NCI-H128 (cell line): ENCODE measurements at regions not wholly inside any gene's neighbourhood (a gene's known extent, or its start where the extent isn't known, plus 50 kb on each side); places are given as distances from the start of the nearest gene placed in this dataset.
"Not testable (repeated sequence)": the region's sequence is repeated elsewhere in the genome, so short reads cannot be mapped to it uniquely, and the experiment has no call there.

Source experiments
- DNase-seq: peaks from one replicate; lab custom pipeline; 2025; ENCODE audit not compliant: unreplicated experiment; lab: John Stamatoyannopoulos, UW

DNA sequence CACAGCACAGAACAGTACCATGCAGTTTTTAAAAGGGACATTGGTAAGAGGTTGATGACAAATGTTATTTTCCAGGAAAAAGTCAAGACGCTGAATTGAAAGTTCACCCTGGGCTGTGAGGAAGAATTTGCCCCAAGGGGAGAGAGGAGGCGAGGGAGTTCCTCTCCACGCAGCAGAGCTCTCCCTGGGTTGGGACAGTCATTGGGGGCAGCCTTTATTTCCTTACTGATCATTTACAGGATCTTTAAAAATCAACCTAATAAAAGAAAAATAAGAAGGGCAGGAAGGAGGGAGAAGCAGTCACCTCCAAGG, 49.9 kb upstream of the WNT7B start:
- DNase-seq = no peak

DNA sequence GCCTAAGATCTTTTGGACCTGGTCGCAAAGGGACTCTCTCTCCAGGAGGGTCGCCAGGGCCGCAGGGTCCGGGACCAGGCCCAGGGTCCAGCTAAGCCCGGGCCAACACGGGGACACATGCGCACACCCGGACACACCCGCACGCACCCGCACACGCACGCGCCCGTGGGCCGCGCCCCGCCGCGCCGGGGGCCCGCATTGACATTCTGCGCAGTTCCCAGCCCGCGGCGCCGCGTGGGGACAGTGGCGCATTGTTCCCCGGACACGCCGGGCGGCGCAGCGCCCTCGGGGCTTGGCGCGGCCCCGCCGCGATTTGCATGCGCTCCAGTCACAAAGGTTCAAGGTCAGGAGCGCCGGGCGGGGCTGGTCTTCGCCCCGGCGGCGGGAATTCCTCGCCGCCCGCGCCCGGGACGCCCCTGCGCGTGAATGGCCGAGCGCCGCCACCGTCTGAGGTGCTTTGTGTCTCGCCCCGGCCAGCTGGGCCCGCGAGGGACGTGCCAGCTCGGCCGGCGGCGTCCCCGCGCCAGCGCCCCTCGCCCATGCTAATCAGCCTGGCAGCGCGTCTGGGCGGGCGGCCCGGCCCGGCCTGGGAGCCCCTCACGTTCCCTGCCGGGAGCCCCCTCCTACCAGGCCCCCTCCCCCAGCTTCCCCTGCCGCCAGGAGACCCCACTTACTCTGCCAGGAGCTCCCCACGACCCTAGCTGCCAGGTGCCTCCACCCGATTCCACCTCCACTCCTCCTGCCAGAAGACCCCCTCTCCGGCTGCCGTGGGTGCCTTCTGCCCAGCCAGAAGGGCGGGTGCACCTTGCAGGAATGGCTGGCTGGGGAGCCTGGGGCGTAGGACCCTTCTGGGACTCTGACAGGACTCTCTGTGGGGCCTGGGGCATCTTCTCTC, 50.5 kb upstream of the WNT7B start:
- no peak for DNase-seq

DNA sequence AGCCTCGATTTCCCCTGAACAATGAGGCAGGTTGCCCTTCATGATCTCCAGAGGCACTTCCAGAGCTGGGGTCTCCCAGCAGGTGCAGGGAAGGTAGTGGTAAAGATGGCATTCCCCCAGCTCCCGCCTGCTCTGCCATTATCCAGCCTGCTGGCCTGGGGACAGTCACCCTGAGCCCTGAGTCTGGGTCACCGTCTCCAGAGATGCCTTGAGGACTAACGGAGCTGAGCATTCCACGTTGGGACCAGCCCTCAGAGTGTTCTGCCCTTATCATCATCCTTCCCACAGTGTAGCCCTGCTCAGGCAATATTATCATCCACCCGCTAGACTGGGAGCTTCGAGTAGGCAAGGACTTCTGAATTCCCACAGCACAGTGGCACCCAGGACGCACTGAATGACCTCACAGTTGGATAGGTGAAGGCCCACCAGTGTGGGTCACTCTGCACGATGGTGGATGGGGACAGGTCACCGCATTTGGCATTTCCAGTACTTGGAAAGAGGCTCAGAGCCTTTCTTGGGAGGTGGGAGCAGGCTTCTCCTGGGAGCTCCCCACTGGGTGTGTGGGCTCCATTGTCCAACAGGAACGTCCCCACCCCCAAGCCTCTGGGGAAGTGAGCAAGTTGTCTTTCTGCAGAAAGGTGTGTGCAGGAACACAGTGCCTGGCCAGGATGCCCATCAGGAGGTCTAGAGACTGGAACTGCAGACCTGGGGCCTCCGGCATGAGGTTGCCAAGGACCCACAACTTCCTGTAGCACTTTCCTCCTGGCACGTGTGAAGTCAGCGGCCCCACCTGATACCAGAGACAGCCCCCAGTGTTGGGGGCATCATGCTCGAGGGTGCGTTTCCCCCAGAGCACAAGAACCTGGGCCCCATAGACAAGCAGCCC, 51.4 kb upstream of the WNT7B start:
- no peak for DNase-seq

DNA sequence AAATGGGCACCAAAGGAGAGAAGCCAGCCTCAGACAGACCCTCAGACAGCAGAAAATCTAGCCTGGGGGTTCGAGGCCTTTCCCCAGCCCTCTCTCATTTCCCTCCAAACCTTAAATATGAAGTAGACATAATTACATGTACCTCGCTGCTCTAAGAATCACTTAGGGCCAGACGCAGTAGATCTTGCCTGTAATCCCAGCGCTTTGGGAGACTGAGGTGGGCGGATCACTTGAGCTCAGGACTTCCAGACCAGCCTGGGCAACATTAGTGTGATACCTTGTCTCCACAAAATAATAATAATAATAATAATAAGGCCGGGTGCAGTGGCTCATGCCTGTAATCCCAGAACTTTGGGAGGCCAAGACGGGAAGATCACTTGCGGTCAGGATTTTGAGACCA, 52.1 kb upstream of the WNT7B start:
- DNase-seq = no peak

DNA sequence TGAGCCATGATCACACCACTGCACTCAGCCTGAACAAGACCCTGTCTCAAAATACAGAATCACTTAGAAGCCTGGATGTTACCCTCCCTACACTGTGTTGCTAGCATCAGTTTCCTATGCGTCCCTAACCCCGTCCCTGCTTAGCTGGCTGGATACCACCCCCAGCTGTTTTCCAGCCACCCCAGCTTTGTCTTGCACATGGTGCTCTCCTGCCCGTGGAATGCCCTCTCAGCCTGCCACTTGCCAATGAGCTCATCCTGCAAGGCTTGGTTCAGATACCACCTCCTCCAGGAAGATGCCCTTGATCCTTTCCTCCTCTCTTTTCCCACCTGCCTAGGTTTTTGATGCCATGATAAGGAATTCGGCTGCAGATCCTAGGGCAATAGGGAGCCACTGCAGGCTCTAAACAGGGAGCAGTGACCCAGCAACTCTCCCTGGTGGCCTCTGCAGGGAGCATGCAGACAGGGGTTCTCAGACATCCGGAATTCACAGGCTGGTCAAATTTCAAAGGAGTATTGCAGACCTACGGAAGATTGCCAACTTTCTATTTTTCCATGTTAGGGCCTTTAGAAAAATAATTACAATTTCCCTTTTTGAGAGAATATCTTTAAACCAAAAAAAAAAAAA, 52.7 kb upstream of the WNT7B start:
- DNase-seq = no peak

DNA sequence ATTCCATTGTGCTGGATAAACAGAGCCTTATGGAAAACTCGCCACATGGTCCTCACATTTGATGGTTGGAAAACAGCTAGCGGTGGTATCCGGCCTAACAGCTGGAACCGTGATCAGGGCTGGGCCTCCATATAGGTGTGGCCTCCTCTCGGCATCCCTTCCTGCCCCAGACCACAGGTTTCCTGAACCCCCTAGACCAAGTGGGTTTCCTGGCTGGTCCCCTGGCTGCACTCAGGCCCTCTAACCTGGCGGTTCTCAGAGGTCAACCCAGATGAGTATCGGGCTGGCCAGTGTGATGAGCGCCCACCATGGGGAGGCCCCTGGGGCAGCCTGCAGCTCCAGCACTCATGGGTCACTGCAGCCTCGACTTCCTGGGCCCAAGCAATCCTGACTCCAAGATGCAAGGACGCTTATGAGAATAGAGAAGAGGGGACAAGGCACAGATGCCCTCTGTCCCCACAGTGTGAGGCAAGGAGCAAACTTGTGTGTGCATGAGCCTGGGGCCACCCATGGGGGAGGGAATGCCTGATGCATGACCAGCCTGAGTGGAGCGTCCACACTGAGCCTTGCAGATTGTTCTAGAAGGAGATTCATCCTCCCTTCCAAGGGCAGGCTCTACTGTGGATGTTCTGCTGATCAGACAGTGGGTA, 53.4 kb upstream of the WNT7B start:
- no peak for DNase-seq

DNA sequence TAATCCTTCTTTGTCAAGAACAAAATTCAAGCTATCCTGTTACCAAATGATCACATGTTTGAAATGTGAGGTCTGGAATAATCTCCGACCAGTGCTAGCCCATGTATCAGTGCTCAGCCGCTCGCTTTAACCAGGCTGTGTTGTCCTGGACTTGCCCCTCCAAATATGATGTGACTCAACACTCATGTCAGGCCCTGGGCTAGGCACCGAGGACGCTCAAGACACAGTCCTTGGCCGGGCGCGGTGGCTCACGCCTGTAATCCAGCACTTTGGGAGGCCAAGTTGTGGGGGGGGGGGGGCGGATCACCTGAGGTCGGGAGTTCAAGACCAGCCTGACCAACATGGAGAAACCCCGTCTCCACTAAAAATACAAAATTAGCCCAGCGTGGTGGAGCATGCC, 54.1 kb upstream of the WNT7B start:
- DNase-seq = no peak

DNA sequence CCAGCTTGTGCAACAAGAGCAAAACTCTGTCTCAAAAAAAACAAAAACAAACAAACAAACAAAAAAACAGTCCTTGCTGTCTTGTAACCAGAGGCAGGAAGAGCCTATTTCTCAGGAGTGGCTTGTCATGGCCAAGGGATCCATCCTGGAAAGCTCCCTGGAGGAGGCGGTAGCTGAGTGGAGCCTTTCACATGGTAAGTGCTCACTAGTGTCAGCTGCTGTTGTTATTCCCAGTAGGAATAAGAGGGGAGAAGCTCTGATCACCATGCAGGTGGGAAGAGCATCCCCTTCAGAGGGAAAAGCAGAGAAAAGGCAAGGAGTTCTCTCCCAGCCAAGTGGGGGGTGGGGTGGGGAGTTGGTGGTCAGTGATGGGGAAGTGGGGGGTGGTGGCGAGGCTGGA, 54.6 kb upstream of the WNT7B start:
- DNase-seq = no peak

DNA sequence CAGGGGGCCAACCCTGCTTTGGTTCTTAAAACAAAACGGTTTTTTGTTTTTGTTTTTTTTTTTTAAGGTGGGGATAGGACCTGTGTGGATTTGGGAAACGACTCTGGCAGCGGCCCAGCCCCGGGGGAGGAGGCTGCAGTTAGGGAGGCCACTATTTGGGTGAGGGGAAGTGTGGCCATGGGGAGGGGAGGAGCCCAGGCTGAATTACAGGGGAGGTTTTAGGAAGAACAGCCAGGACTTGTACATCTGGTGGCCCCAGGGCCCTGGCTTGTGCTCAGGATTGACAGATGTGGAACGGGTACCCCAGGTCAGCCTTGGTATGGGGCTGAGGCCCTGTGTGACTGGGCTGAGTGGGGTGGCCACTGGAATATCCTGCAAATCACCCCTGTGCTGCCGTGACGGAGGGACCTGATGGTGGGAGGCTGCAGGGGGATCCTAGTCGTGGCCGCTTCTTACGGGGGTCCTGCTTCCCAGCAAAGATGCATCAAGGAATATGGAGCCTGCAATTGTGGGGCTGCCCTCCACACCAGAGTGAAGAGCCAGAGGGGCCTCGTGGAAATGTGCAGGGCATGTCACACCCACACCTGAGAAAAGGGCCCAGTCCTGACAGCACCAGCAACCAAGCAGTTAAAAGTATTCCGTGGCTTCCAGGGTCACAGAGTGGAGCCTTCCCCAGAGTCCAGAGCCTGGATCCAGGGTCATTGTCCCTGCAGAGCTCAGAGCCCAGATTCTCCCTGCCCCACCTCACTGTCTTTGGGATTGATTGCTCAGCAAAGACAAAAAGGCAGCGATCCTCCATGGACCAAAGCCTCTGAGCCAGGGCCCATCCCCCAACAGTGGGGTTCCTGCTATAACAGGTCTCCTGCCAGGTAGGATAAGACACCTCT, 55.2 kb upstream of the WNT7B start:
- DNase-seq = no peak

DNA sequence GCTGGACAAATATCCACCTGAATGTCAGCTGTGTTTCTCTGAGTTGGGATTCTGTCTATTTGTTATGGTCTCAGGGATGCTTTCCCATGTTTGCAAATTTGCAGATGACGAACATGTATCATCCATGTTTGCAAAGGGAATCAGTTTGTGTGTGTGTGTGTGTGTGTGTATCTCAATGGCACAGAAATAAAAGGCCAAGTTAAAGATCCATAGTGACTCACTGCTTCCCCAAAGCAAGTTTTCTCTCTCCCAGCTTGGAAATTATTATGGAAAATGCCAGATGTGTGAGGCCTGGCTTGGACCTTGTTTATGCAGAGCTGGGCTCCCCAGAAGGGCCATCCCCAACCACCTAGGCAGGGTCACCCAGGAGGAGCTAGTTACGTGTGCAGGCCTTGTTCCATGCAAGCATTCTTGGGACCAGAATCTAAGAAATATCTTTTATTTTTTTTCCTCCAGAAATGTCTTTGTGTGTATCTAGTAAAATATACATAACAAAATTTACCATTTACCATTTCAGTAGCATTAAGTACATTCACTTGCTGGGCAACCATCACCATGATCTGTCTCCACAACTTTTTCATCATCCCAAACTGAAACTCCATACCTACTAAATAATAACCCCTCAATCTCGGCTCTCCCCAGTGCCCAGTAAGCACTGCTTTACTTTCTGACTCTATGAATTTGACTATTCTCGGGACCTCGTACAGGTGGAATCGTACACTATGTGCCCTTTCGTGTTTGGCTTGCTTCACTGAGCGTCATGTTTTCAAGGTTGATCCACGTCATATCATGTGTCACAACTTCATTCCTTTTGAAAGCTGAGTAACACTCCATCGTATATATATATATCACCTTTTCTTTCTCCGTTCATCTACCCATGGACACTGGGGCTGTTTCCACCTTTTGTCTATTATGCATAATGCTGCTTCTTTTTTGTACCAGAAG, 56.6 kb upstream of the WNT7B start:
- DNase-seq = no peak

DNA sequence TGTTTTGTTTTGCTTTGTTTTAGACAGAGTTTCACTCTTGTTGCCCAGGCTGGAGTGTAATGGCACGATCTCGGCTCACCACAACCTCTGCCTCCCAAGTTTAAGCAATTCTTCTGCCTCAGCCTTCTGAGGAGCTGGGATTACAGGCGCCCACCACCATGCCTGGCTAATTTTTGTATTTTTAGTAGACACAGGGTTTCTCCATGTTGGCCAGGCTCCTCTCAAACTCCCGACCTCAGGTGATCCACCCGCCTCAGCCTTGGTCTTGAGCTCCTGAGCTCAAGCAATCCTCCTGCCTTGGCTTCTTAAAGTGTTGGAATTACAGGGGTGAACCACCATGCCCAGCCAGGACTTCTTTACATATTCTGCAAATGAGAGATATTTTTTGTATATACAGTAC, 57.5 kb upstream of the WNT7B start:
- not testable (repeated sequence) for DNase-seq

DNA sequence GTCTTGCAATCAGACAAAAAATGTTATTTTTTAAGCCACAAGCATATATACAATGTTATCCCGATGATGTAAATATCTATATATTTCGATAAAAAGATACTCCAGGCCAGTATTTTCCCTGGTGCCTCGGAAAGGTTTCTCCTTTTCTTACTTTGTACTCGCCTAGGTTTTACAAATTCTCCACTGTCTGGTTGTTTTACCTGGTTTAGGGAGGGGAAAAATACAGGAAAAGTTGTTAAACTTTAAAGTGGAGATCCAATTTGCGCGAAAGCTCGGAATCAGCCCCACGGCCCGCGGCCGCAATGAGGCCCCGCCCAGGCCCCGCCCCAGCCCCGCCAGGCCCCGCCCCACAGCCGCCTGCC, 58.4 kb upstream of the WNT7B start:
- no peak for DNase-seq

DNA sequence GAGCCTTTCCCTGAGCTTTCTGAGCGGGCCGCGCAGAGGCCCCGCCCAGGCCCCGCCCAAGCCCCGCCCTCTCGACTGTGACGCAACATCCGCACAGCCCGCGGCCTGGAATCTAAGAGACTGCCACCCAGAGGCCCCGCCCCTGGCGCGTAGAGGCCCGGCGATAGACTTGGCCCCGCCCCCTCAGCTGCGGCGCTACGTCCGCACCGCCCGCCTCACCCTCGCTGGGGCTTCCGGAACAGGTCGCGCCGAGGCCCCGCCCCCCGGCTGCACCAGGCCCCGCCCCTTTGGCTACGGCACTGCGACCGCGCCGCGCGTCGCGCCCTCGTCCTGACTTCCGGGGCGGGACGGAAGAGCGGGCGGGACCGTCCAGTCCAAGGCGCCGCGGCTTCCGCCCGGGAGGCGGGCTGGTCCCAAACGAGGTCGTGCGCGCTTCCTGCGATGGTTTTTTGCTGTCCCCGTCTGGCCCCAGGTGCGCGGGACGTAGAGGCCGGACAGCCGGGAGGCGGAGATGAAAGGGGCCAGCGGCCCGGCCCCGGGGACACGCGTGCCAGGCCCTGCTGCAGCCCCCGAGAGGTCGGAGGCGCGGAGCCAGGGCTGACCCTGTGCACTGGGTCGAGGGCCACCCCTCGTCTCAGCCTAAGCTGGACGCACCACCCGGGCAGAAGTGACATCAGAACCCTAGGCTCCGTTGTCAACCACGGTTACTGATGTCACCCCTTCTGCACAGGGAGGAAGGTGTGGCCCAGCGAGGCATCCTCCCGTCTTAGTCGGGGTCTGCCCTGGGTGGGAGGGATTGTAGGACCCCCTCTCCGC, 59.0 kb upstream of the WNT7B start:
- DNase-seq = peak; percentile 93

DNA sequence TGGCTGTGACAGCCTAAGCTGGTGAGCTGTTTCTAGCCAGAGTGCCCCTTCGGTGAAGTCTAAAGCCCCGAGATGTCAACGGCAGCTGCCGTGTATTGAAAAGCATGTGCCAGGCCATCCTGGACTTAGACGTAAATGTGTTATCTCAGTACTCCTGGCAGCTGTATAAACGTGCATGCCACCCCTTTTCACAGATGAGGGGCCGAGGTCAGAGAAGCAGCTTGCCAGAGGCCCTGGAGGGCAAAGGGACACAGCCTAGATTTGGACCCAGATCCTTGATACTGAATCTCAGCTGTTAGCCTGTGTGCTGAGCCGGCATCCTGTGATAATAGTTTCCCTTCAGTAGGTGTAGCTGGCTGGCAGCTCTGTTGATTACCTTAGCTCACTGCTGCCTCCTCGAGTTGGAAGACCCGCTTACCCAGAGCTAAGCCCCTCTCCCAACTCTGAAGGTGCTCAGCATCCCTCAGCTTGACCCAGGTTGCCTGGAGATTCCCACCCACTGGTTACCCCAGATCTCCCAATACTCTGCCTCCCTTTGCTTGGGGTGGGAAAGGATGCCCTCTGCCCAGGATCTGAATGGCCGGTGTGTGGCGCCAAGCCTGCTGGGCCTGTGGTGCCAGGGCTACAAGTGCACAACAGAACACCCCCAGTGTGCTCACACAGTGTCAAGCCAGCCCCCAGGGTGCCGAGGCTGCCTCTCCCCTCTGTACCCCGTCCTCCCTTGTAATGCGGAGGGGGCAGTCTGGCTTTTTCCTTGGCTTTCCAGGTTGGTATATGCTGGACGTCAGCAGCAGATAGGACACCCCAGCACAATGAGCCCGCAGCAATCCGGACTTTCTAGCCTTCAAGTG, 59.8 kb upstream of the WNT7B start:
- no peak for DNase-seq

DNA sequence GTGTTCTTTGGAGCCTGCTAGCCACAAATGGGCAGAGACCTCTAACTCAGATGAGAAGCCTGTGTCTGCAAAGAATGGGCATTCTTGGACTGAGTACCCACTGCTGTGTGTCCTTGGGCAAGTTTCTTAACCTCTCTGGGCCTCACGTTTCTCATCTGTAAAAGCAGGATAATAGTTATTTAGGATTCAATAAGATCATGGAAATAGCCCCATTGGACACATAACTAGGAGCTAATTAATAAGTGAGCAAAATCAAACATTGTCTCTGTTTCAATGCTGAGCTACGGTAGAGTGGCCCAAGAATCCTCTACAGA, 61.2 kb upstream of the WNT7B start:
- DNase-seq = no peak

DNA sequence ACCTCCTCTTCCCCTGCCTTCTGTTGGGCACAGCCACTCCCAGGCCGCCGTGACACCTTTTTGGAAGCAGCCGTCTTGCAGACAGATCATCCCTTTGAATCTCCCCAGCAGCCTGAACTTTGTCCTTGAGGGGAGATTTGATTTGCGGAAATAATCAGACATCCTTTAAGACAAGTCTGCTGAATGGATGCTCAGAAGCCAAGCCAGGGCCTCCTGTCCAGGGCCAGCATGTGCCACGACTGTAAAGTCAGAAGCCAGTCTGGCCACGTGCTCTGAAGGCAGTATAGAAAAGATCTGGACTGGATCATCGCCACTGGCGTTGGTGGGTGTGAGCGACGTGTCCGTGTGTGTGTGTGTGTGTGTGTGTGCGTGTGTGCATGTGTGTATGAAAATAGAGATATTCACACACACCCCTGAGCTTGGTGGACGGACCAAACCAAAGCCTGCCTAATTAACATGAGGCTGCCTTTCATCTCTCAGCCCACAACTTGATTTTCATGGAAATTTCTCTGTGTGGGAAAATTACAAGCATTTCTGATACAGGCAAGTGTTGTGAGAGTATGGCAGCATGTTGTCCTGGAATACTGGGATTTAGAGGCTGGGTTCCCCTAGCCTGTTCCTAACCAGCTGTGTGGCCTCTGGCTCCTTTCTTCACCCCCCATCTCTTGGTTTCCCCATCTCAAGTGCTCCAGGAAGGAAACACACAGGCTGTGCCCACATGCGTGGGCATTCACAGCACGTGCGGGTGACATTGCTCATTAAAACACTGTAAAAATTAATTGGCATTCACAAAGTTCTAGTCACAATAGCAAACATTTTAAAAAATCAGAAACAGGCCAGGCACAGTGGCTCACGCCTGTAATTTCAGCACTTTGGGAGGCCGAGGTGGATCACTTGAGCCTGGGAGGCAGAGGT, 61.8 kb upstream of the WNT7B start:
- no peak for DNase-seq

DNA sequence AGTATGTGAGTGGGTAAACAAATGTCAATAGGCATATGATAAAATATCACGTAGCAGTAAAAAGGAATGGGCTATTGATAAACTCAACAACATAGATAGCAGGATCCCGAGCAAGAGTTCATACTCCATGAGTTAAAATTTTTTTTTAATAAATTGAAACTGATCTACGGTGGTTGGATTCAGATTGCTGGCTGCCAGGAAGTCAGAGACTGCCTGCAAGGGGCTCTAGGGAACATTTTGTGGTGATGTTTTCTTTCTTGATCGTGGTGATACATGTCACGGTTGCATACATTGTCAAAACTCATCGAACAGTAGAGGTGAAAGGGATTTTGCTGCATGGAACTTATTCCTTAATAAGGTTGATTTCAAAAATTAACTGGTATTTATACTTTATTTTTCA, 62.6 kb upstream of the WNT7B start:
- no peak for DNase-seq
